ENCODE measurements at regions not wholly inside any gene's neighbourhood (a gene's known extent, or its start where the extent isn't known, plus 50 kb on each side); places are given as distances from the start of the nearest gene placed in this dataset.

DNA sequence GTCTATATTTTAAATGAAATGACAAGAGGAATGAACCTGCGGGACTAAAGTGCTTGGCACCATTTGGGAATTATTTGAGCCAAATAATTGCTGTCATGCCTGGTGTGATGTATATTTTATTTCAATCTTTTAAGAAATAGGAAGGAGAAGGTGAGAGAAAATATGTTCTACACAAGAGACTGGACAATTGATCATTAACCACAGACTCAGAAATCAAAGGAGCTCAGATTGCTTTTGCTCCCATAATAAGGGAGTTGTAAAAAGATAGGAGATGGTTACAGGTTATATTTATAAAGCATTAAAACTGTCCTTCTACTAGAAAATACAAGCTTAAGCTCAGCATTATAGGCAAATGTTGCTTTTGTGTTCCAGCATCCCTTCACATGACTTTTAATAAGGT is 515.2 kb upstream of the SULF2 start:
- DNase-seq (ENCODE audit: low spot score): no peak

DNA sequence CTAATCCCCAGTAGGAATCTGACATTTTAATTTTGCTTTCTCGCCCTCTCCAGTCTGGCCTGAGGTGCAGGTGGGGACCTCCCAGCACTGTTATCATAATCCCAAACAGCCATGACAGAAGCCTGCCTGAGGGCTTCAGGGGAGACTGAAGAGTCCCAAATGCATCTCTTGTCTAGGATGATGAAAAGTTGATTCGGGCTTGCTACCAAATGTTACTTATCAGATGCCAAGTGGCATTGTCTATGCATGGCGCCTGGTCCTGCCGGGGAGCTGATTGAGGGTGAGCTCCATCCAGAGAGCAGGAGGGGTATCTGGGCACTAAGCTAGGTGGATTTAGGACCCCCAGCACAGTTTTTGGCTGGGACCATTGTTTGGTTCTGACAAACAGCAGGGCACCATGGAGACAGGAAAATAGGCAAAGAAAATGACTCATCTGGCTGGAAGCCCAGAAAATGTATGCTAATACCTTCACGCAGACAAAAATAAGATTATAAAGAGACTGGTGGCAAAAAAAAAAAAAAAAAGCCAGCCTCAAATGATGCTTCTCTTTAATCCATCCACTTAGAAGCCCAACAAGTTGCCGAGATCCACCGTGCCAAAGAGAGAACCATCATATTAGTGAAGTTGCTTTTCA is 513.7 kb upstream of the SULF2 start:
- no peak for DNase-seq (ENCODE audit: low spot score)

DNA sequence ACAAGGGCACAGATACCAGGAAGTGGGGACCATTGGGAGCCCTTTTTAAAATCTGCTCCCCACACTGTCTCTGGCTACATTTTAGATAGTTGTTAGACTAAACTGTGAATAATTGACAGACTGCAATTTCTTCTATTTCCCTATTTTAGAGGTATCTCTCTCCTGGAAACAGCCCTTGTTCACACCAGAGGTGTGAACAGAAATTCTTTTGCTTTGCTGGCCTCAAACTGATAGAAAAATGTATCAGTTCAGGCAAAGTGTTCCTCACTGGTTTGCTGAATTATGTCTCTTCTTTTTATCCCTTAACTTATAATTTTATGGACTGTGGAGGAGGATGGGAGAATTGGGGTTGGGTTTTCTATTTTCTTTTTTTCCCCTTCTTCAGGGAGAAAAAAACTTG is 513.2 kb upstream of the SULF2 start:
- DNase-seq (ENCODE audit: low spot score): no peak

DNA sequence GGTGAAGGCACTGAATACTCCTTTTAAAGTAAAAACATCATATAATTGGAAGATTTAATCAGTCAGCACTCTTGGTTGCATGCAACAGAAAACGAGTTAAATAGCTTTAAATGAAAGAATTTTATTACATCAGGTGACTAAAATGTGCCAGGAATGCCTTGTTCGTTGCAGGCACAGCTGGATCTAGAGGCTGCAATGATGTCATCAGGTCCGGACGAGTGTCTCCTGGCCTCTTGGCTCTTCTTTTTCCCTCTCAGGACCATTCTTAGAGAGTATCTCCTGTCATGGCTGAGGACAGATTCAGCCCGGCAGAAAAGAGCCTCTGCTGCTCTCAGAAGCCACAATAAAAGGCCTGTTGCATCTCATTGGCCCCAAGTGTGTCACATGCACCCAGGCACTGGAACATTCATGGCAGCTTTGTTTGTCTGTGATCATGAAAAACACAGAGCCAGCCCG is 510.7 kb upstream of the SULF2 start:
- no peak for DNase-seq (ENCODE audit: low spot score)

DNA sequence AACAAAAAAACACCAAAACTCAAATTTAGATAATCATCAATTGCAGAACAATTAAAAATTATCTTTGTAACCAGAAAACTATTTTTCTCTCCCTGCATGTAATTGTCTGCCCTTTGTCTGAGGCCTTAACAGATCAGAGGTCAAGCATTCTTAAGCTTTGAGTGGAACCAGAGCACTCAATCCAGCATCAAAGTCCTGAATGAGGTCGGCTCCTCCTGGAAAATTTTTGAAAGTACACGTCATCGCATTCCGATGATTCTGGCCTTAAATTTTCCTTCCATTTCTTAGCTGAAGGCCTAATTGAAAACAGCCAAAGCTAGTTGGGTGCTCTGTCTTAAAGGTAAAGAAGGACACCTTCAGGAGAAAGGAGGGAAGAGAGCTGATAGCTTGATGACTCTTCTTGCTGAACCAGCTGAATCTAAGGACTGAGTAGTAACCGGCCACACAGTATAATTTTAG is 510.2 kb upstream of the SULF2 start:
- DNase-seq (ENCODE audit: low spot score): no peak

DNA sequence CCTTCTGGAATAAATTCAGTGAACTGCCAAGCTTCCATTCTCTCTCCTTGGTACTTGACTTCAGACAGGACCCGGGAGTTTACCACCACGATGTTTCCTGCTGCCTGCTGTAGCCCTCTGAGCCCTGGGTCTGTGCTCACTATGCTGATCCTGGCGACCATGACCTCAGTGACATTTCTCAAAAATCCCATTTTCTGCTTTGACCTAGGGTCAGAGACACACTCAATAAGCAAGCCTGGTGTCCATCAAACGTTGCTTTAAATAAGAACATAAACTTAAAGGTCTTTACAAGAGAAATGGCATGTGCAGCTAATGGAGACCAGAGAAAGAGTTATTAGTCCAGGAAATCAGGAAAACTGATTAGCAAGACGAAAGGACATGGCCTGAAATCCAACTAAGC is 509.7 kb upstream of the SULF2 start:
- no peak for DNase-seq (ENCODE audit: low spot score)

DNA sequence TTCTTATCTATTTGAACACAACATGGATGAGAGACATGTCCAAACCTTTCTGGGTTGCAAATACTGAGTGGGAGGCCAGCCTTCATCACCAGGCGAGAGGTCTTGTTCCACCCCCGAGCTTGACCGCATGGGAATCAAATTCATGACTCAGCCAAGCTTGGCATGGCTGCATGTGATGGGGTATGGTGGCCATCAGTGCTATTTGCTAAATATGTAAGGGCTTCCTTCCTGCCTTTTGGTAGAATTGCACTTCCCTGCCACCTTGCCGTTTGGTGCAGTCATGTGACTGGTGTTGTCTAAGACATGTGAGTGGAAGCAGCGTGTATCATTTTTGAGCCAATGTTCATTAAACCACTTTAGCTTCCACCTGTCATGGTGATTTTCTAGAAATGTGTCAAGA is 508.9 kb upstream of the SULF2 start:
- no peak for DNase-seq (ENCODE audit: low spot score)

DNA sequence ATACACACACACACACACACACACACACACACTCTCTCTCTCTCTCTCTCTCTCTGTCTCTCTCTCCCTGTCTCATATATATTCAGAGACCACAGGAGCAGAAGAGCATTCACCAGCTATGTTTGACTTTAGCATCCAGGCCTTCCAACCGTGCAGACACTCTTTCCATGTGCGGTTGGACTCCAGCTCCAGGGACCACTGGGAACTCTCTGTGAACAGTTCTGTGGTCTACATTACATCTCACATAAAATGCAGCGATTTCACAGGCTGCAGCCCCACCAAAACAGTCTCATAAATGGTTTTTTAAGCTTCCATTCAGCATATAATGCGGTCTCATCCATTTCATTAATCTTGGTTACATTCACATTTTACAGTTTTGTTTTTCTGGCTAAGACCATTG is 508.4 kb upstream of the SULF2 start:
- no peak for DNase-seq (ENCODE audit: low spot score)

DNA sequence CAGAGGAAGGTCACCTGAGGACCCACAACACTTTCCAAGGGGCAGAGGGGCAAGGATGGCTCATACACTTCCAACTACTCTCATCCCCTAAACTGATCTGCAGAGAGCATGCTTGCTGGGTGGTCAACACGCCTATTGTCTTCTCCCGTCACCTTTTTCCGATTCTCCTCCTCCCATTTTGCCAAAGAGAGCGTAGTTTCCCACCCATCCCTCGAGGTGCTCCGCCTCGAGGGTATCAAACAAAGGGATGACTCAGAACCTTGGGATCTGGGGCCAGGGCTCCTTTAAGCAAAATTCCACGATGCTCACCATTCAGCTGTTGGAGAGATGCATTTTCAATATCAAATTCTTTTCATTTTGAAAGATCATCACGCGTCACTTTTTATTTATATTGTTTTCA is 507.5 kb upstream of the SULF2 start:
- DNase-seq (ENCODE audit: low spot score): no peak

DNA sequence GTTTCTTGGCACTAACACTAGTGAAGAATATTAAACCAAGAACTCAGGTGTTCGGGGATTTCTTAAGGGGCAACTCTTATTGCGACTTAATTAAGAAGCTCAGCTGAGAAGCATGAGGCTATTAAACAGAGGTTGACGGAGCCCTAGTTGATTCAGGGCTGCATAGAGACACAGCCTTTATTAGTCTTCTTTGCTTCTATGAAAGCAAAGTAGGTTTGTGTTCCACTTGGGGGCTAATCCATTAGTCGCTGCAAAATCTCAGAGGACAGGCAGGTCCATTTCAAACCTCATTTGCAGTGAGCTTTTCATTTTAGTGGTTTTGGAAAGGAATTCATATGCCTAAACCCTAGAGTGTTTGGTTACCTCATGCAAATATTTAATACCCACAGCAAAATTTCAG is 506.6 kb upstream of the SULF2 start:
- no peak for DNase-seq (ENCODE audit: low spot score)

DNA sequence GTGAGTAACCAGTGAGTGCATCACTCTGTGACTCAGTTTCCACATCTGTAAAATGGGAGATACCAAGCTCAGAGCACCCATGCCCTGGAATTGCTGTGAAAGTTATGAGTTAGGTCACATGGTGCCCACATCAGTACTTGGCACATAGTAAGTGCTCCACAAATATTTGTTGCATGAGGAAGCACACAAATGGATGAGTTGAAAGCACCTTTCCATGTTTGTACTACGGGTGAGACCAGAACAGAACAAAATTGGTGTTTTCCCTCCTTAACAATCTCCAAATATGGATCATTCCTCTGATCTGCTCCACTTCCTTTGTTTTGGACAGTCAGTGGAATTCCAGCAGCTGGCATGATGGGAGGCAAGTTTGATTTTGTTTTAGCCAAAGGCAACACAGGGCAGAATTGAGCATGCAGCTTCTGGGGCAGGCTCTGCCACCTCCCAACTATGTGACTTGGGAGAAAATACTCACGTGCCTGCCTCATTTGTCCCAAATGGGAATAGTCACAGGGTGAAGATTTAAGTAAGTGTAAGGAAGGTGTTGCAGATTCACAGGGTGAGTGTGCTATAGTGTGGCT is 503.7 kb upstream of the SULF2 start:
- no peak for DNase-seq (ENCODE audit: low spot score)

DNA sequence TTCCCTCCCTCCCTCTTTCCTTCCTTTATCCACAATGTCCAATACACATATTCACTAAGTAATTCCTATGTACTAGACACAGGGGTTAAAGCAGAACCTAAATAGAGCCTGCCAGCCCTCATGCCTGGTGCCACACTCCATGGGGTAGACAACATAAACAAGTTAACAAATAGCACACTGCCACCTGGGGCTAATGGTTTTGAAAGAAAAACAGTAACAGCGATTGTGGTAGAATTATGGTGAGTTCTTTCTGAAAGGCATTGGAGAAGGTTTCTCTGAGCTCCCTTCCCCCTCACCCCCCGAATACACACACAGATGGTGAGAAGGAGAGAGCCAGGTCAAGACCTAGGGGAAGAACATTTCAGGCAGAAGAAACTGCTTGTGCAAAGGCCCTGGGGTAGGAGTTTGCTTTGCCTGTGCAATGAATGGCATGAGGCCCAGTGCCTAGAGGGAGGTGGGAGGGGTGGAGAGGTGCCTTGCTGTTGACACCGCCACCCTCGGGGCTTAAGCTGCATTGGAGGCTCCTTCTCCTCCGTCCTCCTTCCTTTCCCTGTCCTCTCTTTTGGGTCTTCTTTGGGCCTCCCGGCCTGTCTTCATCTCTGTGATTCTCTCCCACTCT is 502.4 kb upstream of the SULF2 start:
- DNase-seq (ENCODE audit: low spot score): no peak

DNA sequence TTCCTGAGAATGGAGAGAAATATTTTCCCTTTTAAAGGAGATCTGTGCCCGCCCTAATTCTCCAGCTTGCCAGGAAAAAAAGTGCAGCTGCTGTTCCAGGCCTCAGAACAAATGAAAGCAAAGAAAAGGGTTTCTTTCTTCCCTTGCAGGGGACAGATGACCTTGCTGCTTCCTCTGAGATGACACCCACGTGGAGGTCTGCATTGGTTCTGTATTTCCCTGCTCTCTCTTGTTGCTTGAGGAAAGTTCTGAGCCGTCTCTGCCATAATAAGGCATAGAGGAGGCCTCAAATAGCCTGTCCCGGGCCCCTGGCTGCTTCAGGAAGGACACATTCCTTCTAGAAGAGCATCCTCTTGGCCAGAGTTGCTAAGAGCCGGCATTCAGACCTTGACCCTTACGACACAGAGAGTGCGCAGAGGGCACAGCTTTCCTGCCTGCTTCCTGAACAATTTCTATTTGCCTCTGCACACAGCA is 501.8 kb upstream of the SULF2 start:
- DNase-seq (ENCODE audit: low spot score): no peak

DNA sequence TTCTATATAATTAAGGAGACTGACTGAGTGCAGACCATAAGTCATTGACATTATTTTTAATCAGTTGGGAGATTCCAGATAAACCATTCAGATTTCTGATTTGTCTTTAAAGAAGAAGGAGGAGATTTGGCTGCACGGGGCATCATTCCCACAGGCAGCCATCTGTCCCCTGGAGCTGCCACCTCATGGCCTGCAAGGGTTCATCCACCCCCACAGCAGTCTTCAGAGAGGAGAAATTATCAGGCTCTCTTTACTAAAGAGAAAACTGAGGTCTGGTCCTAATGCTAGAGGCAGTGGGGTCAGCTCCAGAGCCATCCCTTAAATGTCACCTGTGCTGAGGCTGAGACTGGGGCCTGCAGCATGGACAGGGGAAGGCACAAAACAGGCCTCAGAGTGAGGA is 501.3 kb upstream of the SULF2 start:
- no peak for DNase-seq (ENCODE audit: low spot score)

DNA sequence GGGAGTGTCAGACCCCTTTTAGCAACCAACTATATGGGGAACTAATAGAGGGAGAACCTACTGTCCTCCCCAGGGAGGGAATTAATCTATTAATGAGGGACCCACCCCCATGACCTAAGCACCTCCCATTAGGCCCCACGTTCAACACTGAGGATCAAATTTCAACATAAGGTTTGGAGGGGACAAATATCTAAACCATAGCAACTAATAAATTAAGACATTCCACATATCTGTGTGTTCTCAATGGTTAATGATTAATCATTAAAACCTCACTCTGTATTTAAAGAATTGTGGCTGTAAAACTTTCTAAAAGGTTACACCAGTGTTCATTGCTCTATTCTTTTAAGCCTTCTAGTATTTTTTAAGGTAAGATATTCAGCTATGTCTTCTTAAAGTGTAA is 500.4 kb upstream of the SULF2 start:
- DNase-seq (ENCODE audit: low spot score): no peak

DNA sequence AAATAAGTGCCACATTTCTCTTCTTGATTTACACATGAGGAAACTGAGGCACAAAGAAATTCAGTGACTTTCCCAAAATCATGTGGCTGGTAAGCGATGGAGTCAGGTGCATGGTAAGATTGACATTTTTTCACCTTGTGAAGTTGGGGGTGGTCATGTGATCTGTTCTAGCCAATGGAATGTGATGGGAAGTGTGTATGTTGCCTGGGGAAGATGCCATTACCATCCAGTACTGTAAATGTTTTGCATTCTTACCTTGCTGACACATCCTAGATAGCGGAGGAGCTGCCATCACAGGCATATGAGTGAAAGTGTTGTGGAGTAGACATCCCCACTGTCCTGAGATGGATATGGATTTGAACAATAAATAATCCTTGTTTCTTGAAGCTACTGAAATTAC is 499.6 kb upstream of the SULF2 start:
- DNase-seq (ENCODE audit: low spot score): no peak

DNA sequence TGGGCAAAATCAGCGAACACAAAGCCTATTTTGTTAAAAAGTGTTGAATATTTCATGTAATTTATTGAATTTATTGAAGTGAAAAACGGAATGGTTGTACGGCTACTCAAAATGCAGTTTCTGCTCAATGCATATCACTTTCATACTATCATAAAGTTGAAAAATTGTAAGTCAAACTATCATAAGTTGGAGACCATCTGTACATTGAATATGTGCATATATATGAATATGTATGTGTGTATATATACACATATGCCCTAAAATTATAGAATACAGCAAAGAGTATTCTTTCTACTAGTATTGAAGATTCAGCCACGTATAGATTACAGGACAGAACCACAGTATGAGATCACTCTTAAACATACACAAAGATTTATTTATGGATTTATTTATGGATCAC is 499.0 kb upstream of the SULF2 start:
- DNase-seq (ENCODE audit: low spot score): no peak

DNA sequence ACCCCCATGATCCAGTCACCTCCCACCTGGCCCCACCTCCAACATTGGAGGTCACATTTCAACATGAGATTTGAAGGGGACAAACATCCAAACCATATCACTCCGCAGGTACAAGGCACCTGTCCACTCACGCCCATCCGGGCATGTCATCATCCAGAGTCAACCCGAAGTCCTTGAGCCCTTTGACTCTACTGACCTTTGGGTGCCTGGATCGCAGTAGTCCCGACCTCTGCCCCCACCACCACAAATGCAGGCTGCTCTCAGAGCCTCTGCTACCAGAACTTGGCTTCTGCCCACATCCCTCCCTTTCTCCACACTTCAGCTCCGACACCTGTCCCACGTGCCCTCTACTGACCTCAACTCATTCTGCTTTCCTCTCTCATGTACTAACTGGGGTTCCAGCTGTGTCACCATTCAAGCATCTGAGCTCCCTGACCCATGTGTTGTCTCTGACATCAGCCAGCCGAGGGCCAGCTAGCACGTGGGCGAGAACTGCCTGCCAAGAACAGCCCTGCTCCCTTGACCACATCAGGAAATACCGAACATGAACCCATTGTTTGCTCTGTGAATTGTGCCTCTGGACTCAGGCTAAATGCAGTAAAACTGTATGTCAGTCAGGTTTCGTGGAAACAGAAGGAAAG is 498.3 kb upstream of the SULF2 start:
- no peak for DNase-seq (ENCODE audit: low spot score)

DNA sequence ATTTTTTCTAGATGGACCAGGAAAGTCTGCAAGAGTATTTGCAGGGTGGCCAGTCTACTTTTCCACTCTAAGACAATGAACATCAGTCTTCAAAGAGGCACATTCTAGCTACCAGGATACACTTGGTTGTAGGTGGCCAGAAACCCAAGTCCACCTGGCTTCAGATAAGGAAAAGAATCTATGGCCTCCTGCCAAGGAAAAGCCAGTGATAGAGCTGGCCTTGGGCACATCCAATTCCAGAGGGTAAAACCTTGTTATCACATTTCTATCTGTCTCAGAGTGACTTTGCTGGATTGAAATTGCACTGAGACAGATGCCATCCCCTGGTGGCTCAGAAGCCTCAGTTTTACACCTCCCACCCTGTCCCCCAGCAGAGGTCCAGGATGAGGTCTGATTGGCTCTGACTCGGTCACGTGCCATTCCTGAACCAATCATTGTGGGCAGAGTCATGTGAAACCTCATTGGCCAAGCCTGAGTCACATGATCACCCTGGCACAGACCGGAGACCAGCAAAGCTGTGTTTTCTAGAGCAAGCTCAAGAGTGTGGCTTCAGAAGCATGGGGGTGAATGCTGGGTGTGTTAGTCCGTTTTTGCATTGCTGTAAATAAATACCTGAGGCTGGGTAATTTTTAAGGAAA is 497.4 kb upstream of the SULF2 start:
- peak; percentile 15 for DNase-seq (ENCODE audit: low spot score)

DNA sequence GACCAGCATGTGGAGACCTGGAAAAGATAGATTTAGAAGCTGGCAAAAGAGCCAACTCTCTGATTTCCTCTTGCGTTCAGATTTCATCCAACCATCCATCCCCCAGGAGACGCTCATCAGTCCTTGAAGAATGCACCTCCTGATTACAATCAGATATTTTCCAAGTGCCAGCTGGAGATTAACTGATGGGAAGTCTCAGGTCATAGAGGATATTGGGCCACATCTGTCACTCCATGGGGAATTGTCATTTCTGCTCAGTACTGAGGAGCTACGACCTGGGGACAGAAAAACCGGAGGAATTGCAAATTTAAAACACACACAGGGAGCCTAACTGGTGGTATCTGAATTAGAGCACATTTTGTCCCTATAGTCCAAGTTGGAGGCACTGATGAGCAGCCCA is 496.2 kb upstream of the SULF2 start:
- no peak for DNase-seq (ENCODE audit: low spot score)

DNA sequence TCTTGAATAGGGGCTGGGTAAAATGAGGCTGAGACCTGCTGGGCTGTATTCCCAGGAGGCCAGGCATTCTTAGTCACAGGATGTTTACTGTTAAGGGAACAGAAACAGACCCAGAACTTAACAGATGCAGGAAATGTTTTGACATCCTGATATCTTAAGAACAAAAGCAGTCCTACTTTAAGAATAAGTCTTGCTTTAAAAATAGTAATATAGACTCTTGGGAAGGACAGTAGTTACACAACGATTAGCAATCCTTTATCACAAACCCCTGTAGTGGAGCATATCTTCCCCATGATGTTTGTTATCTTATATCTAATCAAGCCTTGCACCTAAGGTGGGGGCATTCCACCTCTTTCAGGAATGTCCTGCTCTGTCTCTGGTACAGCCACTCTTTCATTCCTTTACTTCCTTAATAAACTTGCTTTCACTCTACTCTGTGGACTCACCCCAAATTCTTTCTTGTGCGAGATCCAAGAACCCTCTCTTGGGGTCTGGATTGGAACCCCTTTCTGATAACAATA is 493.7 kb upstream of the SULF2 start:
- no peak for DNase-seq (ENCODE audit: low spot score)

DNA sequence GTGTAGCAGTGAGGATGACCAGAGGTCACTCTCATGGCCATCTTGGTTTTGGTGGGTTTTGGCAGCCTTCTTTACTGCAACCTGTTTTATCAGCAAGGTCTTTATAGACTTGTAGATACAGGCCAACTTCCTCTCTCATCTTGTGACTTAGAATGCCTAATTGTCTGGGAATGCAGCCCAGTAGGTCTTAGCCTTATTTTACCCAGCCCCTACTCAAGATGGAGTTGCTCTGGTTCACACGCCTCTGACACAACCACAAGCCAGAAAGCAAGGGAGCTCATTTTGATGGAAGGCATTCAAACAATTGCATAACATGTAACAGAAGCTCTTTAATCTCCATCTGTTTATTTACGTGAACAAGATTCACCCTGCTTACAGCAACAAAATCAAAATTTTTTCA is 492.0 kb upstream of the SULF2 start:
- no peak for DNase-seq (ENCODE audit: low spot score)

DNA sequence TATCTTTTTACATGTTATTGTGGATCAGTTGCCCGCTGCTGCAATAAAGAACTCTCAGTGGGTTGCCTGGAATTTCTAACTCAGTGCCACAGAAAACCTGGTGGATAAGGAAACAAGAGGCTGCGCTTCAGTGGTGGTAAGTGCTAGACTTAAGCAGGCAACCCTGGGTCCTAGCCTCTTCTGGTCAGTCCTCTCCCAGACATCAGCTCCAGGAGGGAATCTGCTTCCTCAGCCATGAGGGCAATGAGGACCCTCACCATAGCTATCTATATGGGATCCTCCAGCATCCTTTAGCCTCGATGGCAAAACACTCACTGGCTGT is 490.7 kb upstream of the SULF2 start:
- DNase-seq (ENCODE audit: low spot score): no peak
